ENCODE measurements at regions not wholly inside any gene's neighbourhood (a gene's known extent, or its start where the extent isn't known, plus 50 kb on each side); places are given as distances from the start of the nearest gene placed in this dataset.

DNA sequence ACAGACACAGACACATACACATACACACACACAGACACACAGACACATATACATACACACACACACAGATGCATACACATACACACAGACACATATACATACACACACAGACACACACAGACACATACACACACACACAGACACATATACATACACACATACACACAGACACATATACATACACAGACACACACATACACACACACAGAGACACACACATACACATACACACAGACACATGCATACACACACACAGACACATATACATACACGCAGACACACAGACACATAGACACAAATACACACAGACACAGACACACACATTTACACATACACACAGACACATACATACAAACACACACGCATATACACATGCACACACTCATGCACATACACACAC is 81.5 kb upstream of the ARL4C start:
- TF ChIP-seq, protein P1, sequence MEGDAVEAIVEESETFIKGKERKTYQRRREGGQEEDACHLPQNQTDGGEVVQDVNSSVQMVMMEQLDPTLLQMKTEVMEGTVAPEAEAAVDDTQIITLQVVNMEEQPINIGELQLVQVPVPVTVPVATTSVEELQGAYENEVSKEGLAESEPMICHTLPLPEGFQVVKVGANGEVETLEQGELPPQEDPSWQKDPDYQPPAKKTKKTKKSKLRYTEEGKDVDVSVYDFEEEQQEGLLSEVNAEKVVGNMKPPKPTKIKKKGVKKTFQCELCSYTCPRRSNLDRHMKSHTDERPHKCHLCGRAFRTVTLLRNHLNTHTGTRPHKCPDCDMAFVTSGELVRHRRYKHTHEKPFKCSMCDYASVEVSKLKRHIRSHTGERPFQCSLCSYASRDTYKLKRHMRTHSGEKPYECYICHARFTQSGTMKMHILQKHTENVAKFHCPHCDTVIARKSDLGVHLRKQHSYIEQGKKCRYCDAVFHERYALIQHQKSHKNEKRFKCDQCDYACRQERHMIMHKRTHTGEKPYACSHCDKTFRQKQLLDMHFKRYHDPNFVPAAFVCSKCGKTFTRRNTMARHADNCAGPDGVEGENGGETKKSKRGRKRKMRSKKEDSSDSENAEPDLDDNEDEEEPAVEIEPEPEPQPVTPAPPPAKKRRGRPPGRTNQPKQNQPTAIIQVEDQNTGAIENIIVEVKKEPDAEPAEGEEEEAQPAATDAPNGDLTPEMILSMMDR (optimal IDR thresholded peaks at IDR 0.05 in 1 of 3, IDR thresholded peaks at IDR 0.05 in 1 of 3, conservative IDR thresholded peaks at IDR 0.05 in 1 of 3; ENCODE audit: extremely low read depth in 1 of 3, insufficient read depth in 2 of 3, low read length in 3 of 3), result no peak
- TF ChIP-seq EZH2 (IDR thresholded peaks at IDR 0.05; ENCODE audit: low read length), result no peak

All from keratinocyte (primary cell).